Activated B cell treated with CpG ODN at 0.5 μM for 24 hours (primary cell): ENCODE measurements at regions not wholly inside any gene's neighbourhood (a gene's known extent, or its start where the extent isn't known, plus 50 kb on each side); places are given as distances from the start of the nearest gene placed in this dataset.

Experiments
- ATAC-seq: fragments of 200-7000 bp; cut with Tn5 transposase; one replicate; pipeline ENCODE4 v1.10.0; 2021; ENCODE audit warnings: low read depth, mild to moderate bottlenecking, moderate library complexity
- CTCF ChIA-PET: fragments of 350-600 bp; sonication (Branson Sonifier 250); formaldehyde crosslinking; loops from one replicate; lab custom pipeline; 2021; ENCODE audit warnings: antibody characterized with exemption; lab: Charles Lee
- POLR2A ChIA-PET: fragments of 350-600 bp; sonication (Branson Sonifier 250); formaldehyde crosslinking; loops from one replicate; lab custom pipeline; 2021; ENCODE audit warnings: antibody characterized with exemption; lab: Charles Lee
- DNase-seq: peaks from one replicate; pipeline ENCODE4 v3.0.0; 2022
- H3K27ac Mint-ChIP-seq: one replicate; pipeline ENCODE4 v1.8.0; 2020; ENCODE audit warnings: mixed read lengths
- H3K27me3 Mint-ChIP-seq: one replicate; pipeline ENCODE4 v1.8.0; 2021; ENCODE audit warnings: mixed read lengths
- H3K36me3 Mint-ChIP-seq: one replicate; pipeline ENCODE4 v1.8.0; 2021; ENCODE audit warnings: low read depth, mixed read lengths
- H3K4me1 Mint-ChIP-seq: one replicate; pipeline ENCODE4 v1.8.0; 2021; ENCODE audit warnings: mixed read lengths
- H3K4me3 Mint-ChIP-seq: one replicate; pipeline ENCODE4 v1.8.0; 2020; ENCODE audit warnings: mild to moderate bottlenecking, mixed read lengths
- H3K9me3 Mint-ChIP-seq: one replicate; pipeline ENCODE4 v1.8.0; 2020; ENCODE audit warnings: mixed read lengths
- intact Hi-C: fragments of 100-400 bp; cut with micrococcal nuclease; formaldehyde crosslinking; loops from one replicate; pipeline ENCODE4 v1.15.1; 2024
- TF ChIP-seq, protein P1 (sequence below): fragments of 200-600 bp; IDR thresholded peaks from one replicate; pipeline ENCODE4 v1.8.0; 2022; ENCODE audit warnings: antibody characterized with exemption, mild to moderate bottlenecking

DNA sequence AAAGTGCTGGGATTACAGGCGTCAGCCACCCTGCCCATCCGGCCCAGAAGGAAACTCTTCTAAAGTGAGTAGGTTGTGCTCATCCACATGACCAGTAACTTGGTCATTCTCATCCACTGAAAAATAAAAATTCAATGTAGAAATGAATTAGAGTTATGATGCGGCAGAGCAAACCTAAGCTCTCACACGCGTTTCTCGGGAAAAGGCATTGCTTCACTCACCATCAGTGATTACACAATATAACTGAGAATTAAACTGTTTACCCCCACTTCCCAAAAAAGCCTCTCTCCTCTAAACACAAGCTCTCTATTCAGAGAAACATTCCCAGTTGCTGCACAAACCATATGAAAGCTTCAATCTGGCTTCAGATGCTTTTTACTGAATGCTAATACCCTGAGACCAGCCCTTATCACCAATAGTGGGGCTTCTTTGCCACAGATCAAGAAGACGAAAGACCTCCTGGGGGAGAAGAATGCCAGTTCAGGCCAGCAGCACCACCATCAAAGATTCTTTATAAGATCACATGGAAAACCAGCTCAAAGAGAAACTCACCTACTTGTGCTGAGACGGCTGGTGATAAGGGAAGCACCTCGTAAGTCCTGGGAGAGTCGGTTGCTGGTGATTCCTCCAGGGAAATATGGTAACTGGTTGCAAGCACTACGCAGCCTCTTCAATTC, 121.5 kb upstream of the SFSWAP start:
- Mint-ChIP-seq H3K4me1 (peaks cover 9% of the 10 kb centered on the region), H3K9me3 (peaks cover 3% of the 10 kb centered on the region), H3K36me3 (no peaks in the 10 kb centered on the region), H3K27ac (no peak overlapping the region), H3K27me3 (peaks cover 3% of the 10 kb centered on the region), H3K4me3 (no peak overlapping the region)
- ATAC-seq (no peak), DNase-seq (no peak)
- ChIA-PET POLR2A (interaction anchor here (0.7 kb wide), 1 partner anchor 221 kb away, joined by 3 read pairs; no protein-coding TSS in a partner anchor), CTCF (no interaction called here)
- TF ChIP-seq, protein P1, sequence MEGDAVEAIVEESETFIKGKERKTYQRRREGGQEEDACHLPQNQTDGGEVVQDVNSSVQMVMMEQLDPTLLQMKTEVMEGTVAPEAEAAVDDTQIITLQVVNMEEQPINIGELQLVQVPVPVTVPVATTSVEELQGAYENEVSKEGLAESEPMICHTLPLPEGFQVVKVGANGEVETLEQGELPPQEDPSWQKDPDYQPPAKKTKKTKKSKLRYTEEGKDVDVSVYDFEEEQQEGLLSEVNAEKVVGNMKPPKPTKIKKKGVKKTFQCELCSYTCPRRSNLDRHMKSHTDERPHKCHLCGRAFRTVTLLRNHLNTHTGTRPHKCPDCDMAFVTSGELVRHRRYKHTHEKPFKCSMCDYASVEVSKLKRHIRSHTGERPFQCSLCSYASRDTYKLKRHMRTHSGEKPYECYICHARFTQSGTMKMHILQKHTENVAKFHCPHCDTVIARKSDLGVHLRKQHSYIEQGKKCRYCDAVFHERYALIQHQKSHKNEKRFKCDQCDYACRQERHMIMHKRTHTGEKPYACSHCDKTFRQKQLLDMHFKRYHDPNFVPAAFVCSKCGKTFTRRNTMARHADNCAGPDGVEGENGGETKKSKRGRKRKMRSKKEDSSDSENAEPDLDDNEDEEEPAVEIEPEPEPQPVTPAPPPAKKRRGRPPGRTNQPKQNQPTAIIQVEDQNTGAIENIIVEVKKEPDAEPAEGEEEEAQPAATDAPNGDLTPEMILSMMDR = no peak
- intact Hi-C loops = no loop called here

DNA sequence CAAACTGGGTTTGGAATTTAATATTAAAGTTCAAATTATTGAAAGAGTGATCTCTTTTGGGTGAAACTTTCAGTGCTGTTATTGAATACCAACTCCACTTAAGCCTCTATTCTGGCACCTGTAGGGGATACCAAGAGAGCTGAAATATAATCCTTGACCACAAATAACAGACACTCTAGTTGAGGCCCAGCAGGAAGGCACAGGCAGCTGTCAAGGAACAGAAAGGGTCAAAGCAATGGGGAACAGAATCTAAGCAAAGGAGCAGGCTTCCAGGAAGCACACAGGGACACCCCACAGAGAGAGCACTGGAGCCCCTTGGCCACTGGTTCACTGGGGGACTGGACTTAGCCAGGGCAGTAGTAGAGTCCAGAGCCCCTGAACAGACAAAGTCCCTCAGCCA, 120.9 kb upstream of the SFSWAP start:
- POLR2A ChIA-PET = no interaction called here
- Mint-ChIP-seq H3K9me3 (peaks cover 3% of the 10 kb centered on the region), H3K4me1 (peaks cover 9% of the 10 kb centered on the region), H3K36me3 (no peaks in the 10 kb centered on the region), H3K27ac (no peak overlapping the region), H3K4me3 (no peak overlapping the region), H3K27me3 (peaks cover under 1% of the 10 kb centered on the region)
- TF ChIP-seq, protein P1 = no peak
- CTCF ChIA-PET = no interaction called here
- DNase-seq = no peak
- intact Hi-C loops = no loop called here
- no peak for ATAC-seq

DNA sequence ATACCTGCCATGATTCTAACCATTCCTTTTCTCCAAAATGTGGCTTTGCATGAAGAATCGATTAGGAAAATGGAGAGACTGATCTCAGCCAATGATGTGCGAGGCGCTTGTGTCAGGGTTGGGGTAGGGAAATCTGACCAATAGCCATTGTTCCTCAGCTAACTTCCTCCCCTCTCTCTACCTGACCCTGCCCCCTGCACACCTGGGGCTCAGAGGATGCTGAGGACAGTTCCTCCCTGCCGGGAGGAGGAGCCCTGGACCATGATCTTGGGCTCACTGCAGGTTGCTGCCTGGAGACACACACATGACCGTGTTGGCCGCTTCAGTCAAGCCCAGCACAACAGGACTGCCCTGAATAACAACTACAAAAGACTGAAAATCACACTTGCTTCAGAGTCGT, 119.8 kb upstream of the SFSWAP start:
- POLR2A ChIA-PET = no interaction called here
- H3K4me3 Mint-ChIP-seq = no peak overlapping the region
- H3K27ac Mint-ChIP-seq = no peak overlapping the region
- peaks cover 9% of the 10 kb centered on the region for H3K4me1 Mint-ChIP-seq
- CTCF ChIA-PET = no interaction called here
- intact Hi-C loops = no loop called here
- ATAC-seq (no peak), DNase-seq (no peak)
- TF ChIP-seq, protein P1 = no peak
- no peaks in the 10 kb centered on the region for H3K27me3 Mint-ChIP-seq
- H3K36me3 Mint-ChIP-seq = no peaks in the 10 kb centered on the region
- peaks cover 3% of the 10 kb centered on the region for H3K9me3 Mint-ChIP-seq

DNA sequence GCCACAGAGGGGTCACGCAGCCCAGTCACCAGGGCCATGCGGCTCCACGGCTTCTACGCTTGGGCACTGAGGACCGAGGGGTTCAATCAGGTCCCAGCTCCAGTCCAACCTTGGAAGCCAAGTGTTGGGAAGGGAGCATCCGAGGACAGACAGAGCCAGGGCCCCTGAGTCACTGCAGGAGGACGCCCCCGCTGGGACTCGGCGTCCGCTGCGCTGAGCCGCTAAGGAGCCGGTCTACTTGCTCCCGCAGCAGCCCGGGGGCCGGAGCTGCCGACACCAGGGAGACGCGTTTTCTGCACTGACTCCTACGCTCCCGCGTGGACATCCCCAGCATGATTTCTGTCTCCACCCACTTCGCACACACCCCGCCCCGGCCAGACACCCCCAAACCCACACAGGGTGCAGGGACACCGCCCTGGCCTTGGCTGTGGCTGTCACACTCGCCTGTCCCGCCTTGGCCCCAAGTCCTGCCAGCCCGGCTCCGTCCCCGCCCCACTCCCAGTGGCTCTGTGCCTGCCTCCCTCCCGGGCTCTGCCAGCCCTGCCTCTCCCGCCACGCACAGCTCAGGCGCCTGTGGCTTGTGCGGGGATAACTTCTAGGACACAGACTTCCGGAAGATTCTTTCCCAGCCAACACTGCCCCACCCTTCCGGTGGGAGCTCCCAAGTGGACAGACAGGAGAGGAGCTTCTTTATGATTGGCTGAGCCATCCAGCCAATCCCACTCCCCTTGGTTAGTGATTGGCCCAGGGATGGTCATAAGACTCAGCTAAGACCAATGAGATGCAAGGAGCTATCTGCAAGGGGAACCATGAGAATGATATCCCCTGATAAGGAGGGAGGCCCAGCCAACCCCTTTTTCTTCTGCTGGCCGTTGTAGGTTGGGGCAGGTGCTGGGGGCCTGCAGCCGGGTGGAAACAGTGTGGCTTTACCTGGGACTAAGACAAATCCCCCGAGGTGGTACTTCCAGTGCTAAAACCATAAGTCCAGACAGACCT, 118.9 kb upstream of the SFSWAP start:
- POLR2A ChIA-PET = no interaction called here
- TF ChIP-seq, protein P1 = no peak

DNA sequence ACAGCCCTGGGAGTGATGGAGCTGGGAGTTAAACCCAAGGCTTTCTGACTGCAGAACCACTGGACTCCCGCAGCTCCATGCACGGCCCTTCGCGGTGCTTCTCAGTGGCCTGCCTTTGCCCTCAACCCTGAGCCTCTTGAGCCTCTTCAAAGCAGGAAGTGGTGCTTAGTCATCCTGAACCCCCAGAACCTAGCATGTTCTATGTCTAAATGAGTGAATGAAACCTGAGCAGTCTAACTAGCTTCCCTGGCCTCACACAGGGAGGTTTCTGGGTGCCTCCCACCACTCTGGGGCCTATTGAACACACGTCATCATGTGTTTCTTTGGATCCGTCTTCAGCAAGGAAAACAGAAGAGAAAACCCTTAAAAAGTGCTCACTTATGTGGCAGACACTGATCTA, 117.9 kb upstream of the SFSWAP start:
- H3K27me3 Mint-ChIP-seq = no peaks in the 10 kb centered on the region
- DNase-seq (no peak), ATAC-seq (peak; percentile 18)
- H3K36me3 Mint-ChIP-seq = no peaks in the 10 kb centered on the region
- H3K4me1 Mint-ChIP-seq = peaks cover 9% of the 10 kb centered on the region
- TF ChIP-seq, protein P1 = no peak
- no peak overlapping the region for H3K4me3 Mint-ChIP-seq
- intact Hi-C loops = no loop called here
- POLR2A ChIA-PET = no interaction called here
- no peak overlapping the region for H3K27ac Mint-ChIP-seq
- CTCF ChIA-PET = no interaction called here
- no peaks in the 10 kb centered on the region for H3K9me3 Mint-ChIP-seq

More for the DNA sequence above, 118.9 kb upstream of the SFSWAP start:
- H3K4me3 Mint-ChIP-seq = no peak overlapping the region
- no peaks in the 10 kb centered on the region for H3K36me3 Mint-ChIP-seq
- ATAC-seq (no peak), DNase-seq (no peak)
- no peak overlapping the region for H3K27ac Mint-ChIP-seq
- peaks cover 3% of the 10 kb centered on the region for H3K9me3 Mint-ChIP-seq
- peaks cover 9% of the 10 kb centered on the region for H3K4me1 Mint-ChIP-seq
- intact Hi-C loops = no loop called here
- CTCF ChIA-PET = no interaction called here
- no peaks in the 10 kb centered on the region for H3K27me3 Mint-ChIP-seq
